Panc1 (cell line): ENCODE measurements at regions not wholly inside any gene's neighbourhood (a gene's known extent, or its start where the extent isn't known, plus 50 kb on each side); places are given as distances from the start of the nearest gene placed in this dataset.

Experiments
- ATAC-seq: fragments of 200-7000 bp; cut with Tn5 transposase; 2 replicates; pipeline ENCODE4 v1.9.1; 2020; ENCODE audit warnings: mild to moderate bottlenecking, moderate library complexity
- BruUV-seq: library from RNA; stranded (reverse); fragments of 400-500 nt; replicated peaks from 2 replicates; lab custom pipeline; 2021; lab: Mats Ljungman, UMichigan
- CTCF ChIA-PET: fragments of 300-600 bp; sonication (Branson Sonifier 250); formaldehyde crosslinking; loops from one replicate; lab custom pipeline; 2022; ENCODE audit warnings: antibody characterized with exemption; lab: Charles Lee
- POLR2A ChIA-PET: fragments of 300-600 bp; sonication (Branson Sonifier 250); formaldehyde crosslinking; loops from one replicate; lab custom pipeline; 2022; ENCODE audit warnings: antibody characterized with exemption; lab: Charles Lee
- DNase-seq: peaks from one replicate; pipeline ENCODE4 v3.0.0-alpha.2; 2010; ENCODE audit warnings: low read depth, low spot score
- H3K27ac ChIP-seq: 2 replicates; pipeline ENCODE4 v1.5.1; 2011; ENCODE audit warnings: mild to moderate bottlenecking, low read length, inconsistent platforms
- H3K27me3 ChIP-seq: fragments of 200-500 bp; sonication (Bioruptor generic); 2 replicates; pipeline ENCODE4 v1.6.0; 2014; ENCODE audit warnings: low read length, inconsistent platforms; ENCODE audit not compliant: control insufficient read depth, insufficient read depth
- H3K36me3 ChIP-seq: fragments of 200-500 bp; sonication (Bioruptor generic); 2 replicates; pipeline ENCODE4 v1.5.1; 2014; ENCODE audit warnings: inconsistent platforms, mild to moderate bottlenecking, low read length, moderate library complexity; ENCODE audit not compliant: control insufficient read depth, insufficient read depth
- H3K4me1 ChIP-seq: 2 replicates; pipeline ENCODE4 v1.5.1; 2011; ENCODE audit warnings: inconsistent platforms, mild to moderate bottlenecking, low read length, moderate library complexity; ENCODE audit not compliant: control insufficient read depth, insufficient read depth
- H3K4me3 ChIP-seq, 2 experiments: 2 replicates each; pipeline ENCODE4 v1.5.1; 2011 to 2012; ENCODE audit warnings: low read depth in 2 of 2, low read length in 2 of 2, mild to moderate bottlenecking in 2 of 2, inconsistent platforms in 1 of 2, moderate library complexity in 1 of 2
- H3K9me3 ChIP-seq: fragments of 200-500 bp; sonication (Bioruptor generic); 2 replicates; pipeline ENCODE4 v1.5.1; 2014; ENCODE audit warnings: low read depth, mild to moderate bottlenecking, inconsistent platforms, low read length, moderate library complexity; ENCODE audit not compliant: control insufficient read depth, insufficient read depth
- CTCF ChIP-seq: fragments of 450-650 bp; IDR thresholded peaks from 2 replicates; pipeline ENCODE4 v1.5.1; 2017; ENCODE audit warnings: mild to moderate bottlenecking
- POLR2AphosphoS5 ChIP-seq: IDR thresholded peaks from 2 replicates; pipeline ENCODE4 v1.6.1; 2012; ENCODE audit warnings: mild to moderate bottlenecking, low read depth, low read length, moderate library complexity
- REST ChIP-seq, 2 experiments: IDR thresholded peaks; 2 replicates each; pipeline ENCODE4 v1.6.1; 2011 to 2012; ENCODE audit warnings: low read depth in 2 of 2, control low read depth in 1 of 2, low read length in 1 of 2, mild to moderate bottlenecking in 1 of 2, moderate library complexity in 1 of 2; ENCODE audit not compliant: insufficient read depth in 1 of 2
- SIN3A ChIP-seq: IDR thresholded peaks from 2 replicates; pipeline ENCODE4 v1.6.1; 2012; ENCODE audit warnings: low read depth, mild to moderate bottlenecking, low read length, moderate library complexity, borderline replicate concordance; ENCODE audit not compliant: insufficient read depth
- TCF7L2 ChIP-seq: IDR thresholded peaks from 2 replicates; pipeline ENCODE4 v1.6.1; 2011; ENCODE audit warnings: mild to moderate bottlenecking, low read depth, low read length, inconsistent platforms
- in situ Hi-C: cut with HindIII; loops from 2 replicates; pipeline ENCODE4 v1.10.0; 2016; ENCODE audit warnings: low sequenced_read_pairs, low pct_unique_long_range_greater_than_20kb
- intact Hi-C: fragments of 100-400 bp; cut with micrococcal nuclease; formaldehyde crosslinking; loops from one replicate; pipeline ENCODE4 v1.10.0; 2022; ENCODE audit not compliant: unreplicated experiment

GRCh38 chr3:73734211-73735089 lies 109.7 kb upstream of the PDZRN3 start:
- CTCF ChIA-PET = no interaction called here
- TF ChIP-seq REST (IDR thresholded peaks at IDR 0.05; ENCODE audit: insufficient read depth in 1 of 2, low read depth in 2 of 2, low read length in 1 of 2) (no peak), CTCF (no peak), SIN3A (no peak), TCF7L2 (no peak), POLR2AphosphoS5 (no peak)
- DNase-seq = no peak
- no peaks in the 10 kb centered on the region for H3K27me3 ChIP-seq
- intact Hi-C loops (no loop called here), in situ Hi-C loops (no loop called here)
- no peaks in the 10 kb centered on the region for H3K36me3 ChIP-seq
- H3K9me3 ChIP-seq = no peaks in the 10 kb centered on the region
- BruUV-seq = no TSS peak
- POLR2A ChIA-PET = no interaction called here
- H3K4me3 ChIP-seq = no peak overlapping the region
- no peak for ATAC-seq
- no peak overlapping the region for H3K27ac ChIP-seq
- H3K4me1 ChIP-seq = no peaks in the 10 kb centered on the region

GRCh38 chr3:73733746-73734145 lies 109.0 kb upstream of the PDZRN3 start:
- H3K27me3 ChIP-seq = no peaks in the 10 kb centered on the region
- ChIA-PET CTCF (no interaction called here), POLR2A (no interaction called here)
- H3K9me3 ChIP-seq = no peaks in the 10 kb centered on the region
- BruUV-seq = no TSS peak
- H3K27ac ChIP-seq = no peak overlapping the region
- H3K36me3 ChIP-seq = no peaks in the 10 kb centered on the region
- intact Hi-C loops = no loop called here
- in situ Hi-C loops = no loop called here
- no peak overlapping the region for H3K4me3 ChIP-seq
- no peaks in the 10 kb centered on the region for H3K4me1 ChIP-seq
- ATAC-seq (no peak), DNase-seq (no peak)
- TF ChIP-seq REST (IDR thresholded peaks at IDR 0.05; ENCODE audit: insufficient read depth in 1 of 2, low read depth in 2 of 2, low read length in 1 of 2) (no peak), TCF7L2 (no peak), SIN3A (no peak), CTCF (no peak), POLR2AphosphoS5 (no peak)
